Pons (tissue), 1 donor: ENCODE measurements at regions not wholly inside any gene's neighbourhood (a gene's known extent, or its start where the extent isn't known, plus 50 kb on each side); places are given as distances from the start of the nearest gene placed in this dataset.

ENCODE experiments used
- DNase-seq: peaks from one replicate; pipeline ENCODE4 v3.0.0-alpha.2; 2016; ENCODE audit warnings: low spot score

DNA sequence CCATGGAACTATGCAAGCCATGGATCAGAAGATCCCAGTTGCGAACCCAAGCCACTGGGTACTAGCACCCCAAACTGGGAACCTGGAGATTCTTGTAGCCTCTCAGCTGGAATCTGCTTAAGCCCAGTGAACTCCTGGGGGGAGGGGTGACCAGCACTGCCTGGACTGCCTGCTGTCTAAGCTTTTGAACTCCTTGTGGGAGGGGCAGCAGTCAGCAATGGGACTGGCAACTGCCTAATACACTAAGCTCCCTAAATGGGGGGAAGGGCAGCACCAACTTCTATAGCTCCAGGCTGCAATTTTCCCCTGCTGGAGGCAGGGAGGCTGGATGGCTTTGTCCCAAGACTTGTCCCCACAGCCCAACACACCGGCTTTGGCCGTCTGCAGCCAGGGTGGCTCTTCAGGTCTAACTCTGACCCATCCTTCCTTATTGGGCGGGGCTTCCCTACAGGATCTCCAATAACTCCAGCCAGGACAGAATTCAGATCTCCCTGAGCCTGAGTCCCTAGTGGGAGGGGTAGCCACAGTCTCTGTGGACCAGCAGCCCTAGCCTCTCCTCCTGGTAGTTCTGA lies 485.1 kb downstream of the SOX5 start:
- no peak for DNase-seq

DNA sequence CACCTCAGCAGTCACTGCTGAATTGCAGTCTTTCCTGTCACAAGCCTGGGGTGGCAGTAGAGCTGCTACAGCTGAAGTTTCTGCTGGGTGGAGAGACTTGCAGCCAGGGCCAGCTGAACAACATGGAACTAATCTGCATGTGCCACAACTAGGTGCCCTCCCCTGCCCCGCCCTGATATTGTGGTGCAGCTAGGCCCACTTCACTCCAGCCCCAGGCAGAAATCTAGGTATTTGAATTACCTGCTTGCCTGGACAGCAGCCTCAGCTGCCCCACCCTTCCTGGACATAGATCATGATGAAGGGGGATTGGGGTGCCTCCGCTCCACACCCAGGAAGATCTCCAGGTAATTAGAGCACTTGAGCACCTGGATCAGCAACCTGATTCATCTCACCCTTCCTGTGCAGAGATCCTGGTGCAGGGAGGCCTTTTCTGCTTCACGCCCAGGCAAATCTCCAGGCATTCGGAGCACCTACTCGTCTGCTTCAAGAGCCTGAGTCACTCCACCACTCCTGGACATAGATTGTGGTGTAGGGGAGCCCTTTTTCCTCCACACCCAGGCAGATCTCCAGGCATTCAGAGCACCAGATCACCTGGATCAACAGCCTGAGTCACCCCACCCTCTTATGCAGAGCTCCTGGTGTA lies 477.0 kb downstream of the SOX5 start:
- DNase-seq = no peak

DNA sequence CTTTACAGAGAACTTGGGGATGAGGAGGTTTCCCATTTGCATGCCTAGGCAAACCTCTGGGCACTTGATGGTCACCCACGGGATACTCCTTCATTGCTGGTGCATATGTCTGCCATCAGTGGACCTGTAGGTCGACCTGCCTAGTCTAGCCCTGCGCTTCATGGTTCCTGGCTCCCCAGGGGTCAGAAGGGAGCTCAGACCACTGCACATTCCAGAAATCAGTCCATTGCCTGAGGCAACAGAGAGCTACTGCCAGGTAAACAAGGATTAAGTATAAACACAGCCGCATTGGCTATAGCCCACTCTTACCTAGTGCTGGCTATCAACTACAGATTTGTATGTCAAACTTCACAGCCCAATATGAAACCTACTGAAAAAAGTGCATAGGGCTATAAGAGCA lies 476.4 kb downstream of the SOX5 start:
- DNase-seq = no peak

DNA sequence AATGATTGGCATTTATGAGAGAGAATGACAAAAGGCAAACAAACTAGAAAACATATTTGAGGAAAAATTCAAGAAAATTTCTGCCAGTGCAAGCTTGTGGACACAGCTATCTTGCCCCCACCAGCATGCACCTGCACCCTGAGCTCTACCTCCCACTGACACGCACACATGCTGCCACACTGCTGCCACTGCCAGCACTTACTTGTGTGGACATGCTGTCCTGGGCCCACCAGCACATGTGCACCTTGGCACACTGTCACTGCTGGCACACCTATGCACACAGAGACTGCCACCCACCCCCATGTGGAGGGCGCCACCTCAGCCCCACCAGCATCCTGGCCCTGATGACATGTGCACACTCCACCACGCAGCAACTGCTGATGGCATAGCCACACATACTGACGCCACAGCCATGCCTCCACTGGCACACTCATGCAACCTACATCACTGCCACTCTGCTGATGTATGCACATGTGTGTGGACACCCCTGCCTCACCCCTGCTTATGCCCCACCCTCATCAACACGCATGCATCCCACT lies 475.0 kb downstream of the SOX5 start:
- DNase-seq = no peak
